GM18499 (cell line): ENCODE measurements at regions not wholly inside any gene's neighbourhood (a gene's known extent, or its start where the extent isn't known, plus 50 kb on each side); places are given as distances from the start of the nearest gene placed in this dataset.
A peak's percentile ranks its signal among the peaks of the same experiment; 100 is the strongest.

Source experiments
- ATAC-seq: cut with Tn5 transposase; IDR thresholded peaks from one replicate; pipeline ENCODE4 v1.9.1; 2021; ENCODE audit warnings: moderate number of reproducible peaks; ENCODE audit not compliant: insufficient read depth, unreplicated experiment

- no peak for ATAC-seq
Observed at GRCh38 chr1:58888833-58889232, 105.0 kb upstream of the JUN start.

GRCh38 chr1:58890113-58890512 is 106.3 kb upstream of the JUN start:
- ATAC-seq = no peak

- no peak for ATAC-seq
Observed at GRCh38 chr1:58890609-58891008, 106.8 kb upstream of the JUN start.

GRCh38 chr1:58891347-58891746 is 107.5 kb upstream of the JUN start:
- no peak for ATAC-seq

GRCh38 chr1:58893257-58893869 is 109.5 kb upstream of the JUN start:
- ATAC-seq = no peak

GRCh38 chr1:58895082-58895481 is 111.2 kb upstream of the JUN start:
- ATAC-seq = no peak

- no peak for ATAC-seq
Observed at GRCh38 chr1:58895559-58896145, 111.8 kb upstream of the JUN start.

GRCh38 chr1:58896246-58897183 is 112.7 kb upstream of the JUN start:
- ATAC-seq = no peak

- ATAC-seq = no peak
Observed at GRCh38 chr1:58898739-58899586, 115.1 kb upstream of the JUN start.

GRCh38 chr1:58899587-58900271 is 115.9 kb upstream of the JUN start:
- ATAC-seq = no peak

- ATAC-seq = no peak
Observed at GRCh38 chr1:58900396-58900795, 116.5 kb upstream of the JUN start.

GRCh38 chr1:58901008-58901407 is 117.2 kb upstream of the JUN start:
- ATAC-seq = no peak

- ATAC-seq = no peak
Observed at GRCh38 chr1:58902830-58903513, 119.1 kb upstream of the JUN start.

- peak; percentile 52 for ATAC-seq
Observed at GRCh38 chr1:58903514-58904298, 119.9 kb upstream of the JUN start.

- no peak for ATAC-seq
Observed at GRCh38 chr1:58904299-58905125, 120.7 kb upstream of the JUN start.

- ATAC-seq = no peak
Observed at GRCh38 chr1:58905126-58905490, 121.3 kb upstream of the JUN start.

- ATAC-seq = no peak
Observed at GRCh38 chr1:58905628-58906221, 121.9 kb upstream of the JUN start.
